ENCODE measurements at regions not wholly inside any gene's neighbourhood (a gene's known extent, or its start where the extent isn't known, plus 50 kb on each side); places are given as distances from the start of the nearest gene placed in this dataset.
"Not testable (repeated sequence)": the region's sequence is repeated elsewhere in the genome, so short reads cannot be mapped to it uniquely, and the experiment has no call there.

GRCh38 chr2:65931056-65931455 lies 498.7 kb upstream of the SPRED2 start:
- no peak overlapping the region for H3K4me2 ChIP-seq (replicated peaks; ENCODE audit: low read depth, low read length, poor library complexity, severe bottlenecking)
- CTCF ChIA-PET = no interaction called here
- no peak for ATAC-seq (ENCODE audit: low read depth)
- H3K4me3 Mint-ChIP-seq = no peak overlapping the region
- no peak for DNase-seq
- peaks cover 15% of the 10 kb centered on the region for H3K27me3 Mint-ChIP-seq
- no peaks in the 10 kb centered on the region for H3K27me3 ChIP-seq (replicated peaks in 1 of 4; ENCODE audit: control extremely low read depth in 1 of 4, control insufficient read depth in 3 of 4, insufficient read depth in 4 of 4, low read length in 3 of 4)
- no peak overlapping the region for H2AFZ ChIP-seq (ENCODE audit: insufficient read depth, low read depth, low read length, poor library complexity, severe bottlenecking)
- no peaks in the 10 kb centered on the region for H3K79me2 ChIP-seq (ENCODE audit: control insufficient read depth, insufficient read depth, low read length)
- no peak overlapping the region for H3K27ac ChIP-seq (ENCODE audit: low read length in 2 of 2)
- no peaks in the 10 kb centered on the region for H3K4me1 ChIP-seq (ENCODE audit: control insufficient read depth in 2 of 2, insufficient read depth in 2 of 2, low read length in 2 of 2)
- 94% methylated on average over 4 of the region's 4 CpGs for WGBS (ENCODE audit: insufficient coverage)
- no peaks in the 10 kb centered on the region for H3K4me1 Mint-ChIP-seq
- no peak overlapping the region for H3K27ac Mint-ChIP-seq
- H3K9me3 ChIP-seq (ENCODE audit: control extremely low read depth in 1 of 3, control insufficient read depth in 2 of 3, insufficient read depth in 1 of 3, low read length in 2 of 3) = peaks cover 0 to 2% (median 0%) of the 10 kb centered on the region in 3 donors
- H3K9ac ChIP-seq (ENCODE audit: low read length) = no peak overlapping the region
- no peak overlapping the region for H3K4me3 ChIP-seq (ENCODE audit: control extremely low read depth in 1 of 5, extremely low read depth in 1 of 5, insufficient read depth in 1 of 5, low read depth in 2 of 5, low read length in 4 of 5)
- H3K9me3 Mint-ChIP-seq (ENCODE audit: insufficient read depth) = peaks cover 2% of the 10 kb centered on the region
- no peak for TF ChIP-seq EZH2 (IDR thresholded peaks at IDR 0.05; ENCODE audit: borderline replicate concordance, insufficient read depth, low read depth, low read length, poor library complexity, severe bottlenecking)
- no peak for TF ChIP-seq CTCF (IDR thresholded peaks at IDR 0.05)
- no peaks in the 10 kb centered on the region for H3K36me3 ChIP-seq (replicated peaks in 1 of 2; ENCODE audit: control extremely low read depth in 1 of 2, control insufficient read depth in 1 of 2, extremely low read depth in 1 of 2, insufficient read depth in 2 of 2, low read length in 1 of 2)
- H4K20me1 ChIP-seq (ENCODE audit: control insufficient read depth, insufficient read depth, low read length, poor library complexity, severe bottlenecking) = no peaks in the 10 kb centered on the region
- intact Hi-C loops (cut with micrococcal nuclease) = no loop called here
- POLR2A ChIA-PET = no interaction called here

DNA sequence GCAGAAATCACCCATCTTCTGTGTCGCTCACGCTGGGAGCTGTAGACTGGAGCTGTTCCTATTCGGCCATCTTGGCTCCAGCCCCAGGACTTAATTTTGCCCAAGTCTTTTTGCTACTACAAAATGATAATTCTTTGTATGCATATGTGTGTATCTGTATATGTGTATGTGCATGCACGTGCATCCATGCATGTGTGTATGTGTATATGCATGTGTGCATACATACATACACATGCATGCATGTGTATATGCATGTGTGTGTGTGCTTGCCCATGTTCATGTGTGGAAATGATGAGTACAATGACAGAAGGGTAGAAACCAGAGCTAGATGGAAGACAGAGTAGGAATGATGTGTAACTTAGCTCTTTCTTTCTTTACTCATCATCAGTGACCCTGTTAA lies 497.9 kb upstream of the SPRED2 start:
- ChIA-PET POLR2A (no interaction called here), CTCF (no interaction called here)
- Histone ChIP-seq H3K27me3 (replicated peaks in 1 of 4; ENCODE audit: control extremely low read depth in 1 of 4, control insufficient read depth in 3 of 4, insufficient read depth in 4 of 4, low read length in 3 of 4) (no peaks in the 10 kb centered on the region), H3K4me2 (replicated peaks; ENCODE audit: low read depth, low read length, poor library complexity, severe bottlenecking) (no peak overlapping the region), H3K9me3 (ENCODE audit: control extremely low read depth in 1 of 3, control insufficient read depth in 2 of 3, insufficient read depth in 1 of 3, low read length in 2 of 3) (peaks cover 0 to 2% (median 0%) of the 10 kb centered on the region in 3 donors), H3K36me3 (replicated peaks in 1 of 2; ENCODE audit: control extremely low read depth in 1 of 2, control insufficient read depth in 1 of 2, extremely low read depth in 1 of 2, insufficient read depth in 2 of 2, low read length in 1 of 2) (no peaks in the 10 kb centered on the region), H3K4me3 (ENCODE audit: control extremely low read depth in 1 of 5, extremely low read depth in 1 of 5, insufficient read depth in 1 of 5, low read depth in 2 of 5, low read length in 4 of 5) (no peak overlapping the region), H3K27ac (ENCODE audit: low read length in 2 of 2) (no peak overlapping the region), H3K4me1 (ENCODE audit: control insufficient read depth in 2 of 2, insufficient read depth in 2 of 2, low read length in 2 of 2) (no peaks in the 10 kb centered on the region), H3K79me2 (ENCODE audit: control insufficient read depth, insufficient read depth, low read length) (no peaks in the 10 kb centered on the region), H4K20me1 (ENCODE audit: control insufficient read depth, insufficient read depth, low read length, poor library complexity, severe bottlenecking) (no peaks in the 10 kb centered on the region), H2AFZ (ENCODE audit: insufficient read depth, low read depth, low read length, poor library complexity, severe bottlenecking) (no peak overlapping the region), H3K9ac (ENCODE audit: low read length) (no peak overlapping the region)
- intact Hi-C loops (cut with micrococcal nuclease) = no loop called here
- Mint-ChIP-seq H3K27me3 (peaks cover 15% of the 10 kb centered on the region), H3K4me3 (no peak overlapping the region), H3K9me3 (ENCODE audit: insufficient read depth) (peaks cover 2% of the 10 kb centered on the region), H3K27ac (no peak overlapping the region), H3K4me1 (no peaks in the 10 kb centered on the region)
- ATAC-seq (ENCODE audit: low read depth) (no peak), DNase-seq (no peak)
- TF ChIP-seq EZH2 (IDR thresholded peaks at IDR 0.05; ENCODE audit: borderline replicate concordance, insufficient read depth, low read depth, low read length, poor library complexity, severe bottlenecking) (no peak), CTCF (IDR thresholded peaks at IDR 0.05) (no peak)
- WGBS (ENCODE audit: insufficient coverage) = 71% methylated on average over 1 of the region's 4 CpGs

DNA sequence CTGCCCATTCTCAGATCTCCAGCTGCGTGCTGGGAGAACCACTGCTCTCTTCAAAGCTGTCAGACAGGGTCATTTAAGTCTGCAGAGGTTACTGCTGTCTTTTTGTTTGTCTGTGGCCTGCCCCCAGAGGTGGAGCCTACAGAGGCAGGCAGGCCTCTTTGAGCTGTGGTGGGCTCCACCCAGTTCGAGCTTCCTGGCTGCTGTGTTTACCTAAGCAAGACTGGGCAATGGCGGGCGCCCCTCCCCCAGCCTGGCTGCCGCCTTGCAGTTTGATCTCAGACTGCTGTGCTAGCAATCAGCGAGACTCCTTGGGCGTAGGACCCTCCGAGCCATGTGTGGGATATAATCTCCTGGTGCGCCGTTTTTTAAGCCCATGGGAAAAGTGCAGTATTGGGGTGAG lies 497.3 kb upstream of the SPRED2 start:
- H3K9me3 ChIP-seq (ENCODE audit: control extremely low read depth in 1 of 3, control insufficient read depth in 2 of 3, insufficient read depth in 1 of 3, low read length in 2 of 3); H3K9me3 Mint-ChIP-seq (ENCODE audit: insufficient read depth); H3K4me3 Mint-ChIP-seq; POLR2A ChIA-PET; H3K4me1 Mint-ChIP-seq; ATAC-seq (ENCODE audit: low read depth); intact Hi-C loops (cut with micrococcal nuclease); H3K4me1 ChIP-seq (ENCODE audit: control insufficient read depth in 2 of 2, insufficient read depth in 2 of 2, low read length in 2 of 2); CTCF ChIA-PET; H3K36me3 ChIP-seq (replicated peaks in 1 of 2; ENCODE audit: control extremely low read depth in 1 of 2, control insufficient read depth in 1 of 2, extremely low read depth in 1 of 2, insufficient read depth in 2 of 2, low read length in 1 of 2); H3K9ac ChIP-seq (ENCODE audit: low read length); H3K27ac ChIP-seq (ENCODE audit: low read length in 2 of 2); H3K27ac Mint-ChIP-seq; H3K79me2 ChIP-seq (ENCODE audit: control insufficient read depth, insufficient read depth, low read length); DNase-seq; H3K4me2 ChIP-seq (replicated peaks; ENCODE audit: low read depth, low read length, poor library complexity, severe bottlenecking); H2AFZ ChIP-seq (ENCODE audit: insufficient read depth, low read depth, low read length, poor library complexity, severe bottlenecking); H4K20me1 ChIP-seq (ENCODE audit: control insufficient read depth, insufficient read depth, low read length, poor library complexity, severe bottlenecking); H3K4me3 ChIP-seq (ENCODE audit: control extremely low read depth in 1 of 5, extremely low read depth in 1 of 5, insufficient read depth in 1 of 5, low read depth in 2 of 5, low read length in 4 of 5); H3K27me3 ChIP-seq (replicated peaks in 1 of 4; ENCODE audit: control extremely low read depth in 1 of 4, control insufficient read depth in 3 of 4, insufficient read depth in 4 of 4, low read length in 3 of 4): not testable (repeated sequence)
- H3K27me3 Mint-ChIP-seq = peaks cover 15% of the 10 kb centered on the region
- 90% methylated on average over 1 of the region's 10 CpGs for WGBS (ENCODE audit: insufficient coverage)

All from B cell (primary cell).